NCI-H1105 (cell line): ENCODE measurements at regions not wholly inside any gene's neighbourhood (a gene's known extent, or its start where the extent isn't known, plus 50 kb on each side); places are given as distances from the start of the nearest gene placed in this dataset.
"Not testable (repeated sequence)": the region's sequence is repeated elsewhere in the genome, so short reads cannot be mapped to it uniquely, and the experiment has no call there.

Experiments
- DNase-seq: peaks from one replicate; lab custom pipeline; 2025; lab: John Stamatoyannopoulos, UW

- DNase-seq: not testable (repeated sequence)
Observed at GRCh38 chr6:86731631-86732030, 205.7 kb upstream of the HTR1E start.

DNA sequence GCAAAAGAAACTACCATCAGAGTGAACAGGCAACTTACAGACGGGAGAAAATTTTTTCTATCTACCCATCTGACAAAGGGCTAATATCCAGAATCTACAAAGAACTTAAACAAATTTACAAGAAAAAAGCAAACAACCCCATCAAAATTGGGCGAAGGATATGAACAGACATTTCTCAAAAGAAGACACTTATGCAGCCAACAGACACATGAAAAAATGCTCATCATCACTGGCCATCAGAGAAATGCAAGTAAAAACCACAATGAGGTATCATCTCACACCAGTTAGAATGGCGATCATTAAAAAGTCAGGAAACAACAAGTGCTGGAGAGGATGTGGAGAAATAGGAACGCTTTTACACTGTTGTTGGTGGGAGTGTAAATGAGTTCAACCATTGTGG, 206.6 kb upstream of the HTR1E start:
- not testable (repeated sequence) for DNase-seq

DNA sequence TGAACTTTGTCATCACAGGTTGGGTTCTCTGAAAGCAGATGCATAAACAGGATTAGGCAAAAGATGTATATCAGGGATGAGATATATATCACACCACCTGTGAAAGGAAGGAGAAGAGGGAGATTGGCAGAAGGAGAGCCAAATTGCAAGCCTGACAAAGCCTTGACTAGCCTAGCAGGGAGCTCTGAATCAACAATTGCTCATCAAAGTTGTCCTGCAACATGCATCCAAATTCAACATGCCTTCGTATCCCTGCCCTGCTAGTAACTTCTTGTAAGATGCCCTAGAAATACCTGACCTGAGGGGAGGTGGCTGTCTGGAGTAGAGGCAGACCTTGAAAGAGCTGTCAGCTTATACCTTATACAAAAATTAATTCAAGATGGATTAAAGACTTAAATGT, 207.1 kb upstream of the HTR1E start:
- DNase-seq: no peak

- DNase-seq: no peak
Observed at GRCh38 chr6:86728976-86729375, 208.4 kb upstream of the HTR1E start.

- no peak for DNase-seq
Observed at GRCh38 chr6:86724695-86725094, 212.6 kb upstream of the HTR1E start.

- no peak for DNase-seq
Observed at GRCh38 chr6:86723729-86724128, 213.6 kb upstream of the HTR1E start.

DNA sequence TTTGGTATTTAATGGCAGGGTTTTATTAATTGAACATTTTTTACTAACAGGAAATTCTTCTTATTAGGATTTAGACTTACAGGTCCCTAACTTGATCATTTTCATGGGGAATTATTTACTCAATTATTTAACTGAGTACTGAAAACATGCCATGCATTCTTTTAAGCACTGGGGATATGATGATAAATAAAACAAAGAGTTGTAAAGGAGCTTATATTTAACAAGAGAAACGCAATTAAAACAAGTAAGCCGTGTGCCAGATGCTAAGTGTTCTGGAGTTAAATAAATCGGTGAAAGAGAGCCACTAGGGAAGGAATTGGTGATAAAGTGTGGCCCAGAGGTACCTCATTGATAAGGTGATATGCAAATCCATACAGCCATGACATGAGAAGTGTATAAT, 214.2 kb upstream of the HTR1E start:
- no peak for DNase-seq

DNA sequence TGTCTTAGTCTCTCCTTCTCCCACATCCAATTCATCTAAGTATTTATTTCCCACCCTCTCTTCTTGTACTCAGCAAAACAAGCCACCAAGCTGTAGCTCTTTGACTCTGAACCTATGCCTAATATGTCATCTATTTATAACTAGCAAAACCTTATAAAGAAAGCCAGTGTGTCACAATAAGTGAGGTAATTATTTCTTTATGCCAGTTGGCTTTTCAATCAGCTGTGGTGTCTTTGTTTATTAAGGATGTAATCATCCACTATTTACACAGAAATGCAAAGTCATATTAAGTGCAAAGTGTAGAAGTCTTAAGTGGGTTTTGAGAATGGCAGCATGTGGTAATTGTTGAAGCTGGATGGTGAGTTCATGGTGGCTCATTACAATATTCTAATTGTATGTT, 215.2 kb upstream of the HTR1E start:
- no peak for DNase-seq

- no peak for DNase-seq
Observed at GRCh38 chr6:86715676-86716075, 221.7 kb upstream of the HTR1E start.

GRCh38 chr6:86712039-86712438, 225.3 kb upstream of the HTR1E start:
- no peak for DNase-seq

DNA sequence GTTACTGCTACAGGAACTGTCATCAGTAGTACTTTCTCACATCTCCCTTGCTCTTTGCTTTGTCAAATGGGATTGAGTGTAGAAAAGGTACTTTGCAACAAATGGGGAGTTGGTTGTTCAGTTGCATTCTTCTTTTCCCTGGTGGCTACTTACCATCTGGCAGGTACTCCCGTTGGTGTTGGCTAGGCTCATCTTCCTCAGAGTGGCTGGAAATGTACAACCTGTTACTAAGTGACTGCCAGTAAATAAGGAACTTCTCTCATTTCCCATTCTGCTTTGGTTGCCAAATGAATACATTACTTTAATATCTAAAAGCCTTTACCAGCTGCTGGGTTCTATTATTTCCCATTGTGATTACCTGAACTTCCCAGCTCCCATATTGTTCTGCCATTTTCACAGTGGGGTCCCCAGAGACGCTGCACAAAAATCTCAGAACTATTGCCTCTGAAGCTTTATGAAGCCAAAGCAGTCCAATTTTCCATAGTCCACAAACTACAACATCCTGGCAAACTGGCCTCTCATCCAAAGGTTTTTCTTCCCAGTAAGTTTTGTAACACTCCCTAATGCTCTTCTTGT, 229.7 kb upstream of the HTR1E start:
- DNase-seq: no peak

DNA sequence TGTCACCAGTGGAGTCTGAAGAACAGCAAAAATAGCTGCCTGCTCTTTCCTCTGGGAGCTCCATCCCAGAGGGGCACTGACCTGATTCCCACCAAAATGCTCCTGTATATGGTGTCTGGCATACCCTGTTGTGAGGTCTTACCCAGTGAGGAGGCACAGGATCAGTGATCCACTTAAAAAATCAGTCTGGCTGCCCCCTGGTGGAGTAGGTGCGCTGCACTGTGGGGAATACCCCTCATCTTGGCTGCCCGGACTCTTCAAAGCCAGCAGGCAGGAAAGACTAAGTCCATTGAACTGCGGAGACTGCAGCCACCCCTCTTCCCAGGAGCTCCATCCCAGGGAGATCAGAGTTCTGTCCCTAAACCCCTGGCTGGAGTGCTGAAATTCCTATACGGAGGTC, 230.9 kb upstream of the HTR1E start:
- DNase-seq: no peak

- DNase-seq: not testable (repeated sequence)
Observed at GRCh38 chr6:86701228-86701627, 236.1 kb upstream of the HTR1E start.

DNA sequence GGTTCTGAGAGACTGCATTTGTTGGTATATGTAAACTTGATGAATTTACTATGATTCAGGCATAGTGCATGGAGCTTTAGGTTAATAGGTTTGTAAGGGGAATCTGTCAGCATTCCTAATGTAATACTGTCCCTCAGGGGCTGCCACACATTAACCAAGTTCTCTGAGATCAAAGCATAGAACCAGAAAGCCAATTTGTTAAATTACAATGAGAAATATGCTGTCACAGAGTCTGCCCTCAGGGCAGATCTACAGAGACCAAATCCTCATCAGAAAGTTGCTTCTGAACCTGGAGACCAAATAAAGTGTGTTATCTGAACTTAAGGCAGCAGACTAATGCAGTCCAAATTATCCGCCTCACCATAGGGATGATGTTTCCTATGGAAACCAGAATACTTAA, 250.8 kb upstream of the HTR1E start:
- DNase-seq: no peak

GRCh38 chr6:86685230-86685797, 252.0 kb upstream of the HTR1E start:
- DNase-seq: no peak

- DNase-seq: no peak
Observed at GRCh38 chr6:86683132-86683908, 254.0 kb upstream of the HTR1E start.

- DNase-seq: no peak
Observed at GRCh38 chr6:86682297-86682696, 255.0 kb upstream of the HTR1E start.

GRCh38 chr6:86681140-86681539, 256.2 kb upstream of the HTR1E start:
- DNase-seq: not testable (repeated sequence)

DNA sequence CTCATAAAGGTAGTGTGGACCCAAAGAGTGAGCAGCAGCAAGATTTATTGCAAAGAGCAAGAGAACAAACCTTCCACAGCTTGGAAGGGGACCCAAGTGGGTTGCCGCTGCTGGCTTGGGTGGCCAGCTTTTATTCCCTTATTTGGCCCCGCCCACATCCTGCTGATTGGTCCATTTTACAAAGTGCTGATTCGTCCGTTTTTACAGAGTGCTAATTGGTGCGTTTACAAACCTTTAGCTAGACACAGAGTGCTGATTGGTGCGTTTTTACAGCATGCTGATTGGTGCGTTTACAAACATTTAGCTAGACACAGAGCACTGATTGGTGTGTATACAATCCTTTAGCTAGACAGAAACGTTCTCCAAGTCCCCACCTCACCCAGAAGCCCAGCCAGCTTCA, 265.2 kb upstream of the HTR1E start:
- not testable (repeated sequence) for DNase-seq

- DNase-seq: no peak
Observed at GRCh38 chr6:86657192-86657591, 280.1 kb upstream of the HTR1E start.

DNA sequence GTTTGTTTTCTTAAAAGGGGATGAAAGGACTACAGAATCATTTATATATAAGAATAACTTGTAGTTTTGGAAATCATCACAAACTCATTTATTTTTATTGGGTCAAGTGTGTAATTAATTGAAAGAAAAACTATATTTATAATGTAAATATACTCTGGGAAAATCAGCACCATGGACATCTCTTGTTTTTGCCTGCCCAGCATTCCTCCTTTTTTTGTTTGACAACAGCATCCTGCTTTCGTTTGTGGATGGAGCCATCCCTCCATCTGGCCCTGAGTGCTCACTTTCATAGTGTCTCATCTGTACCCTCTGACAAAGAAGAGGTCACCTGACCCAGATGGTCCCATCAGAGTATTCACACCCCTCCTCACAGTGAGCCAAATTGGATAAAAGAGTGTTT, 308.2 kb upstream of the HTR1E start:
- no peak for DNase-seq

GRCh38 chr6:86619428-86619827, 317.9 kb upstream of the HTR1E start:
- no peak for DNase-seq

- no peak for DNase-seq
Observed at GRCh38 chr6:86615299-86615698, 322.0 kb upstream of the HTR1E start.
